CD14-positive monocyte (primary cell): ENCODE measurements at regions not wholly inside any gene's neighbourhood (a gene's known extent, or its start where the extent isn't known, plus 50 kb on each side); places are given as distances from the start of the nearest gene placed in this dataset.

Source experiments
- DNase-seq, 3 donors: peaks; one replicate each; pipeline ENCODE4 v3.0.0-alpha.2; 2011 to 2022
- H2AFZ ChIP-seq: 2 replicates; pipeline ENCODE4 v1.6.0; 2012; ENCODE audit warnings: mild to moderate bottlenecking, low read depth, low read length, inconsistent platforms; ENCODE audit not compliant: insufficient read depth, poor library complexity, severe bottlenecking
- H3K27ac ChIP-seq, 2 donors: 1 replicate in 1 of 2; 2 replicates in 1 of 2; pipeline ENCODE4 v1.5.1; 2012 to 2013; ENCODE audit warnings: low read length in 2 of 2, control low read depth in 1 of 2, inconsistent platforms in 1 of 2, low read depth in 1 of 2, mild to moderate bottlenecking in 1 of 2
- H3K27me3 ChIP-seq, 2 donors: one replicate each; pipeline versions ENCODE4 v1.6.0 to v1.6.1; 2011 to 2013; ENCODE audit warnings: low read length in 2 of 2; ENCODE audit not compliant: control insufficient read depth in 2 of 2, insufficient read depth in 2 of 2
- H3K36me3 ChIP-seq, 2 donors: replicated peaks in 1 of 2; 1 replicate in 1 of 2; 2 replicates in 1 of 2; pipeline versions ENCODE4 v1.5.1 to v1.6.1; 2012 to 2013; ENCODE audit warnings: low read length in 2 of 2, control low read depth in 1 of 2, inconsistent platforms in 1 of 2, mild to moderate bottlenecking in 1 of 2; ENCODE audit not compliant: insufficient read depth in 2 of 2, control insufficient read depth in 1 of 2
- H3K4me1 ChIP-seq, 2 donors: 1 replicate in 1 of 2; 2 replicates in 1 of 2; pipeline versions ENCODE4 v1.5.1 to v1.6.1; 2012 to 2013; ENCODE audit warnings: low read length in 2 of 2, control low read depth in 1 of 2, inconsistent platforms in 1 of 2, mild to moderate bottlenecking in 1 of 2, moderate library complexity in 1 of 2; ENCODE audit not compliant: insufficient read depth in 2 of 2, control insufficient read depth in 1 of 2
- H3K4me2 ChIP-seq: replicated peaks from 2 replicates; pipeline ENCODE3; 2012; ENCODE audit warnings: low read length, moderate library complexity, mild to moderate bottlenecking; ENCODE audit not compliant: poor library complexity, severe bottlenecking; ENCODE audit errors: extremely low read depth
- H3K4me3 ChIP-seq, 3 experiments: fragments of 200-600 bp in 1 of 3; sonication (generic) in 1 of 3; replicated peaks in 1 of 3; 1 replicate in 2 of 3; 2 replicates in 1 of 3; pipeline ENCODE4 v1.5.1; 2011 to 2013; ENCODE audit warnings: low read length in 3 of 3, mild to moderate bottlenecking in 3 of 3, control low read depth in 2 of 3, low read depth in 2 of 3, inconsistent platforms in 1 of 3, moderate library complexity in 1 of 3
- H3K79me2 ChIP-seq: 2 replicates; pipeline ENCODE4 v1.6.0; 2012; ENCODE audit warnings: mild to moderate bottlenecking, control low read depth, inconsistent platforms, low read length, moderate library complexity; ENCODE audit not compliant: insufficient read depth
- H3K9ac ChIP-seq: 2 replicates; pipeline ENCODE4 v1.6.0; 2017; ENCODE audit warnings: low read length, mild to moderate bottlenecking; ENCODE audit not compliant: insufficient read depth, poor library complexity, severe bottlenecking
- H3K9me3 ChIP-seq, 2 donors: replicated peaks in 1 of 2; 1 replicate in 1 of 2; 2 replicates in 1 of 2; pipeline versions ENCODE4 v1.5.1 to v1.6.1; 2012 to 2013; ENCODE audit warnings: low read length in 2 of 2, control low read depth in 1 of 2; ENCODE audit not compliant: control insufficient read depth in 1 of 2, insufficient read depth in 1 of 2
- H4K20me1 ChIP-seq: 2 replicates; pipeline ENCODE4 v1.6.0; 2012; ENCODE audit warnings: mild to moderate bottlenecking, low read length, control low read depth, moderate library complexity; ENCODE audit not compliant: insufficient read depth
- H3K27ac Mint-ChIP-seq, 7 donors: one replicate each; pipeline ENCODE4 v1.8.0; 2020; ENCODE audit warnings: mild to moderate bottlenecking in 7 of 7, mixed read lengths in 7 of 7, moderate library complexity in 6 of 7, inconsistent platforms in 2 of 7
- H3K27me3 Mint-ChIP-seq, 3 donors: one replicate each; pipeline ENCODE4 v1.8.0; 2021 to 2022; ENCODE audit warnings: low read depth in 3 of 3, mild to moderate bottlenecking in 3 of 3, mixed read lengths in 3 of 3, moderate library complexity in 3 of 3, inconsistent platforms in 1 of 3
- H3K36me3 Mint-ChIP-seq, 2 donors: one replicate each; pipeline ENCODE4 v1.8.0; 2020; ENCODE audit warnings: mixed read lengths in 2 of 2, inconsistent platforms in 1 of 2, mild to moderate bottlenecking in 1 of 2
- H3K4me1 Mint-ChIP-seq: one replicate; pipeline ENCODE4 v1.8.0; 2020; ENCODE audit warnings: mild to moderate bottlenecking, mixed read lengths
- H3K4me3 Mint-ChIP-seq, 2 donors: one replicate each; pipeline ENCODE4 v1.8.0; 2020; ENCODE audit warnings: mild to moderate bottlenecking in 2 of 2, mixed read lengths in 2 of 2, moderate library complexity in 1 of 2
- H3K9me3 Mint-ChIP-seq, 7 donors: one replicate each; pipeline ENCODE4 v1.8.0; 2020 to 2022; ENCODE audit warnings: mixed read lengths in 7 of 7, mild to moderate bottlenecking in 6 of 7, moderate library complexity in 6 of 7, inconsistent platforms in 2 of 7
- CTCF ChIP-seq: fragments of 200-600 bp; IDR thresholded peaks from one replicate; pipeline ENCODE4 v1.8.0; 2022; ENCODE audit warnings: antibody characterized with exemption, mild to moderate bottlenecking
- WGBS: methylation state at CpG from one replicate; pipeline ENCODE4 v1.1.5; 2013; ENCODE audit warnings: missing lambda C conversion rate; ENCODE audit not compliant: insufficient coverage; 5-methylcytosine and 5-hydroxymethylcytosine counted together
- intact Hi-C, 2 donors: fragments of 100-400 bp; cut with micrococcal nuclease; formaldehyde crosslinking; loops; one replicate each; pipeline versions ENCODE4 v1.15.0 to v1.15.1; 2023

GRCh38 chr22:49690454-49690853 lies 137.2 kb downstream of the BRD1 start:
- Mint-ChIP-seq H3K9me3 (peaks cover 2 to 11% (median 5%) of the 10 kb centered on the region in 7 donors), H3K27ac (no peak overlapping the region), H3K36me3 (no peaks in the 10 kb centered on the region), H3K4me1 (no peaks in the 10 kb centered on the region), H3K4me3 (no peak overlapping the region), H3K27me3 (peaks cover 3 to 8% (median 4%) of the 10 kb centered on the region in 3 donors)
- no peak overlapping the region for H3K9ac ChIP-seq
- no peaks in the 10 kb centered on the region for H3K9me3 ChIP-seq
- no peak overlapping the region for H3K4me2 ChIP-seq
- H3K79me2 ChIP-seq = no peaks in the 10 kb centered on the region
- 94% methylated on average over 16 of the region's 16 CpGs for WGBS
- no peak for TF ChIP-seq CTCF
- H2AFZ ChIP-seq = no peak overlapping the region
- H3K4me3 ChIP-seq = no peak overlapping the region
- no peaks in the 10 kb centered on the region for H4K20me1 ChIP-seq
- H3K27me3 ChIP-seq = no peaks in the 10 kb centered on the region
- intact Hi-C loops = no loop called here
- H3K27ac ChIP-seq = no peak overlapping the region
- DNase-seq = no peak
- no peaks in the 10 kb centered on the region for H3K4me1 ChIP-seq
- no peaks in the 10 kb centered on the region for H3K36me3 ChIP-seq

- Histone ChIP-seq H3K9me3 (no peaks in the 10 kb centered on the region), H3K4me1 (no peaks in the 10 kb centered on the region), H3K27me3 (no peaks in the 10 kb centered on the region), H3K9ac (no peak overlapping the region), H3K27ac (no peak overlapping the region), H3K4me3 (no peak overlapping the region), H3K79me2 (no peaks in the 10 kb centered on the region), H3K36me3 (no peaks in the 10 kb centered on the region), H3K4me2 (no peak overlapping the region), H4K20me1 (no peaks in the 10 kb centered on the region), H2AFZ (no peak overlapping the region)
- Mint-ChIP-seq H3K36me3 (no peaks in the 10 kb centered on the region), H3K27me3 (peaks cover 3 to 7% (median 4%) of the 10 kb centered on the region in 3 donors), H3K4me3 (no peak overlapping the region), H3K4me1 (no peaks in the 10 kb centered on the region), H3K9me3 (peaks cover 2 to 11% (median 5%) of the 10 kb centered on the region in 7 donors), H3K27ac (no peak overlapping the region)
- intact Hi-C loops = no loop called here
- DNase-seq = no peak
- TF ChIP-seq CTCF = no peak
- WGBS = 86% methylated on average over 7 of the region's 11 CpGs
Measured at GRCh38 chr22:49689858-49690257, 137.8 kb downstream of the BRD1 start.
